ENCODE measurements at regions not wholly inside any gene's neighbourhood (a gene's known extent, or its start where the extent isn't known, plus 50 kb on each side); places are given as distances from the start of the nearest gene placed in this dataset.
A peak's percentile ranks its signal among the peaks of the same experiment; 100 is the strongest.

GRCh38 chr9:93865716-93866115, 89.4 kb downstream of the BARX1 start:
- ATAC-seq (peak in 1 of 8 donors; percentile 25), DNase-seq (no peak)
- Histone ChIP-seq H3K4me3 (no peak overlapping the region), H3K9me3 (no peaks in the 10 kb centered on the region), H3K27ac (no peak overlapping the region), H3K36me3 (no peaks in the 10 kb centered on the region), H3K27me3 (peaks cover 0 to 56% (median 26%) of the 10 kb centered on the region in 7 donors), H3K4me1 (peaks cover 0 to 3% (median 0%) of the 10 kb centered on the region in 9 donors)
- intact Hi-C loops (cut with DNase I) = no loop called here
- 72 to 76% methylated on average over 5 of the region's 5 CpGs for WGBS, 2 donors
- TF ChIP-seq CTCF (IDR thresholded peaks at IDR 0.05) = no peak

- Histone ChIP-seq H3K9me3 (no peaks in the 10 kb centered on the region), H3K4me1 (peaks cover 0 to 6% (median 0%) of the 10 kb centered on the region in 9 donors), H3K27me3 (peaks cover 0 to 59% (median 30%) of the 10 kb centered on the region in 7 donors), H3K4me3 (no peak overlapping the region), H3K36me3 (no peaks in the 10 kb centered on the region), H3K27ac (no peak overlapping the region)
- 86 to 91% methylated on average over 7 of the region's 7 CpGs for WGBS, 2 donors
- no peak for TF ChIP-seq CTCF (IDR thresholded peaks at IDR 0.05)
- DNase-seq (no peak), ATAC-seq (peak in 1 of 8 donors; percentile 38)
- intact Hi-C loops (cut with DNase I) = no loop called here
These were observed 89.9 kb downstream of the BARX1 start for GRCh38 chr9:93865245-93865644.

GRCh38 chr9:93864840-93865239, 90.3 kb downstream of the BARX1 start:
- Histone ChIP-seq H3K36me3 (no peaks in the 10 kb centered on the region), H3K27me3 (peaks cover 0 to 61% (median 34%) of the 10 kb centered on the region in 7 donors), H3K9me3 (no peaks in the 10 kb centered on the region), H3K4me3 (no peak overlapping the region), H3K4me1 (peaks cover 0 to 6% (median 0%) of the 10 kb centered on the region in 9 donors), H3K27ac (no peak overlapping the region)
- intact Hi-C loops (cut with DNase I) = no loop called here
- 82 to 85% methylated on average over 9 of the region's 9 CpGs for WGBS, 2 donors
- no peak for ATAC-seq
- DNase-seq = no peak
- no peak for TF ChIP-seq CTCF (IDR thresholded peaks at IDR 0.05)

GRCh38 chr9:93864032-93864431, 91.1 kb downstream of the BARX1 start:
- TF ChIP-seq CTCF (IDR thresholded peaks at IDR 0.05) = no peak
- Histone ChIP-seq H3K4me1 (peaks cover 0 to 6% (median 0%) of the 10 kb centered on the region in 9 donors), H3K36me3 (no peaks in the 10 kb centered on the region), H3K27ac (no peak overlapping the region), H3K27me3 (peaks cover 0 to 69% (median 42%) of the 10 kb centered on the region in 7 donors), H3K4me3 (no peak overlapping the region), H3K9me3 (no peaks in the 10 kb centered on the region)
- intact Hi-C loops (cut with DNase I) = no loop called here
- WGBS, 2 donors = 32 to 36% methylated on average over 12 of the region's 12 CpGs
- ATAC-seq (no peak), DNase-seq (no peak)
